GM21381 (cell line): ENCODE measurements at regions not wholly inside any gene's neighbourhood (a gene's known extent, or its start where the extent isn't known, plus 50 kb on each side); places are given as distances from the start of the nearest gene placed in this dataset.

Experiments
- ATAC-seq: cut with Tn5 transposase; IDR thresholded peaks from one replicate; pipeline ENCODE4 v1.9.1; 2021; ENCODE audit warnings: mild to moderate bottlenecking, moderate library complexity; ENCODE audit not compliant: unreplicated experiment

- no peak for ATAC-seq
These were observed 197.0 kb downstream of the DRD1 start for GRCh38 chr5:175246889-175247520.

DNA sequence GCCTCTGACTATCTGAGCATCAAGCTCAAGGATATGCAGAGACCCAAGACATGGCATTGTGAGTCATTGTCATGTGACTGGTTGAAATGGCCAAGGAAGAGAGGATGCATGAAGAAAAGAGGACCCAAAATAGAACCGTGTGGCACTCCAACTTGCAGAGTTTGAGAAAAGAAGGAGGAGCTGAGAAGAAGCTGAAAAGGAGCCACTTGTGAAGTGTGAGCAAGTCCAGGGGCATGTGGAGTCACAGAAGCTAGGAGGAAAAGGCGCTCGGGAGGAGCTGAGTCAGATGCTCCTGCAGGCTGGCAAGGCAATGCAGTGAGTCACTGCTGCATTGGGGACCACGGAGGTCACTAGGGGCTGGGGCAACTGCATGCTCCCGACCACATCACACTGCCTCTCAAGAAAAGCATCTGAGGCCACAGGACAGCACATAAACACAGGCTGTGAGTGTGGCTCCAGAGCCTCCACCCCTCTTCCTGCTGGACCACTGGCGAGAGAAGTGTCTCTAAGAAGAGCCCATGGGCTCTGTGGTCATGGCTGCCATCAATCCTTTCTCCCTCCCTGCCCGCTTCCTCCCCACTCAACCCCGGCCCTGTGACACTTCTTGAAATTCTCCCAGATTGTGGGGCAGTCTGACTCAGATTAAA lies 197.6 kb downstream of the DRD1 start:
- no peak for ATAC-seq

DNA sequence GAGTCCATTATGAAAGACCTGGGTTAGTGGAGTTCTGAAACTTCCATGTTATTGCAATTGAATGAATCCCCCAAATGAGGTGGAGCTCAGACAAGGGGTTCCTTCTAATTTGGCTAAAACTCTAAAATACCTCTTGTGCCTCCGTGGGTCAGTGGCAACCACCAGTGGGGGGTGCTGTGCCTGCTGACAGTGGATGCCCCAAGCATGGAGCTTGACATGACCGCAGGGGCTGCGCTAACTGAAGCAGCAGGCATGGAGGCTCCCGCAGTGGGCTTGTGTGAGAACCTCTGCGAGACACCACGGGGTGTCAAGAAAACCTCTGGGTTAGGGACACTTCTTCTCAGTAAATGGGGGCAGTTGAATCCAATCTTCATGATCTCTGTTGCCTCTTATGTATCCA lies 200.5 kb downstream of the DRD1 start:
- no peak for ATAC-seq

- no peak for ATAC-seq
These were observed 201.8 kb downstream of the DRD1 start for GRCh38 chr5:175242207-175242606.

DNA sequence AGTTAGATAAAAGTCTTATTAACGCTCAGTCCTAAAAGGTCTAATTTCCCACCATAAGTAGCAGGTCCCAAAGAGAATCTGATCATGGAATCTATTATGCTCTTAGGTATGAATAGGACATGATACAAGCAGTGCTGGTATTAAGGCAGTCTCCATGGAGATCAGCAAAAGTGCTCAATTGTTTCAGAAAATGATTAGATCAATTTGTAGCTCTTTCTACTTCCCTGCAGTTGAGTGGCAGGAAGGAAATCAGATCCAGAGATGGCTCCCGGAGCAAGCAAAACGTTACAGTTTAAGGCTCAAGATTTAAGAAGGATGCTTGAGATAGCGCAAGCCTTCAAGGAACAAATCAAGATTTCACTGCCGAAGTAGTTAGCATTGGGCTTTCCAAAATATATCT lies 205.7 kb downstream of the DRD1 start:
- no peak for ATAC-seq

DNA sequence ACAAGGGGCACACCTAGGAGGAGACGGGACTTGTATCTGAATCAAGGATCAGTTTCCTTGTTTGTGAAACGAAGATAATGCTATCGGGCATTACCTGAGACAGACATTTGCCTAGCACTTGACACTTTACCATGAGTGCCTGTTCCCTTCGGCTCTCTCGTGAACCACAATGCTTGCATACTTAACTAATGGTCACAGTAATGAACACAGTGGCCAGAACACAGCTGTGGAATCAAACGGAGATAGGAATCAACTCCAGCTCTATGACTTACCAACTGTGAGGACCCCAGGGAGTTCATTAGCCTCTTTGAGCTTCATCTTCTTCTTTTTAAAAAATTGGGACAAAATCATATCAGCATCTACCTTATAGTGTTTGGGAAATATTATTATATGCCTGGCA lies 207.8 kb downstream of the DRD1 start:
- ATAC-seq: no peak

GRCh38 chr5:175235251-175235960 lies 208.6 kb downstream of the DRD1 start:
- ATAC-seq: no peak

DNA sequence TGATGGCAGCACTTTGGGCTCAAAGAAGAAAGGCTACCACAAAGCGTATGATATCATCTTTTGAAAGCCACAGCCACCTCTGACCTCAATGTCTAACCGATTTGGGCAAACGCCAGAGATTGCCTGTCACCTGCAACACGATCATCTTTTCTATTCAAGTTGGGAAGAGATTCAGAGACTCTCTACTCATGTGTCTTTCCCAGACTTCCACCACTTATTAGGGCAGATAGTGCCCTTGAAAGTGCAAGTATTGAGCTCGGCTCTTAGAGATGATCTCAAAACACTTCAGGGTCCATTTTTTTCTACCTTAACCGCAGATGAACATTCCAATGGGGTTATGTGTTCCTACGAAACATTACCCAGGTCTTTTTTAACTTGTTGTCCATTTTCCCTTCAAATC lies 213.7 kb downstream of the DRD1 start:
- no peak for ATAC-seq

DNA sequence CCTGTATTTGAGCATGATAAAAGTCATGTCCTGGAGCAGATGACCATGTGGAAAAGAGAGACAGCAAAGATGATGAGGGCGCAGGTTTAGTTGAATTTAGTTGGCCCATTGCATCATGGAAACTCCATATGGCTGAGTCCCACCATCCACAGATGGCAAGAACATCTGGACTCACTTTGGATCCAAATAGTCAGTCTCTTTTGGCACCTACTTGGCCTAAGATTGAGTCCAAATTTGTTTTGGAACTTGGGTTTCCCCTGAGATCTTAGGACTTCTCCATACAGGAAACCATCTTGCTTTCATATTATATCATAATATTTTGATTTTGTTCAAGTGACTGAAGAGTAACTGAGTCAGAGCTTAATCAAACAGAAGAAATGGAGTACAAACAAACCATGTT lies 217.5 kb downstream of the DRD1 start:
- no peak for ATAC-seq

GRCh38 chr5:175223291-175223690 lies 220.7 kb downstream of the DRD1 start:
- ATAC-seq: no peak

GRCh38 chr5:175222621-175223020 lies 221.4 kb downstream of the DRD1 start:
- no peak for ATAC-seq

DNA sequence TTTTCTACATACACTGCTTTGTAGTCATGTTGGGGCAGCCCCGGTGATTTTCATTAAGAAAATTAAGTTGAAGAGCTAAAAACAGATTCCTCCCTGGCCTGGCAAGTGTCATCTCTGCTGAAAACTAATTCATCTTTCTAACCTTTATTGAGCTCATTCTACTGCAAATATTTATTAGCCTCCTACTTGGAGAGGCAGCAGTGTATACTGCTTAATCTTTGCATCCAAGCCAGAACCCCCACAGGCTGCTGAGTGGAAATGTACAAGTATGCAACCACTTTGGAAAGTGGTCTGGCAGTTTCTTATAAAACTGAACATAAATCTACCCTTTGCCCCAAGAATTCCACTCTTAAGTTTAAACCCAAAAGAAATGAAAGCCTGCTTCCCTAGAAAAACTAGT lies 223.4 kb downstream of the DRD1 start:
- no peak for ATAC-seq

DNA sequence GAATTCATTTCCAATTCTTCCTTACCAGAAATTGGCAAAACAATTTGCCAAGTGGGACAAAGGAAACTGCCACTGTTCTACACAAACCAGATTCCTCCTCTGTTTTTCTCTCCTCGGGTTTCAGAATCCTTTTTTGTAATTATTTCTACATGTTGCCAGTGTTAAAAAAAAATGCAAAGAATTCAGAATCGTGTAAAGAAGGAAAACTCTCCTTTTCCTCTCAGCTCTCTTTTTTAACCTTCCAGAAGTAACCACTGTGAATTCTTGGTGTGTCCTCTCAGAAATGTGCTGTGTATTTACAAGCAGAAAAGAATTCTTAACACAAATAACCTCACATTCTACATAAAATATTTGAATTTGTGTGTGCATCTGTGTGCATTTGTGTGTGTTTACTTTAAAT lies 224.6 kb downstream of the DRD1 start:
- ATAC-seq: no peak

DNA sequence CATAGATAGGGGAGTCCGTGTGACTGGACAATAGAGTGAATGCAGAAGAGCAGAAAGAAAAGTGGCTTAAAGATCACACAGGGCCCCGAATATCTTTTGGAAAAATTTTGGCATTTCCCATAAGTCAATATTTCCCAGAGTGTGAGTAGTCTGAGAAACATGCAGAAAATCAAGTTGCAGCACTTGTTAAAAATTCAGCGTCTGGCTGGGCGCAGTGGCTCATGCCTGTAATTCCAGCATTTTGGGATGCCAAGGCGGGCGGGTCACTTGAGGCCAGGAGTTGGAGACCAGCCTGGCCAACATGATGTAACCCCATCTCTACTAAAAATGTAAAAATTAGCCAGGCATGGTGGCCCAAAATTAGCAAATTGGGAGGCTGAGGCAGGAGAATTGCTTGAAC lies 227.0 kb downstream of the DRD1 start:
- ATAC-seq: no peak

GRCh38 chr5:175215906-175216305 lies 228.1 kb downstream of the DRD1 start:
- ATAC-seq: no peak

GRCh38 chr5:175214152-175214551 lies 229.8 kb downstream of the DRD1 start:
- no peak for ATAC-seq

DNA sequence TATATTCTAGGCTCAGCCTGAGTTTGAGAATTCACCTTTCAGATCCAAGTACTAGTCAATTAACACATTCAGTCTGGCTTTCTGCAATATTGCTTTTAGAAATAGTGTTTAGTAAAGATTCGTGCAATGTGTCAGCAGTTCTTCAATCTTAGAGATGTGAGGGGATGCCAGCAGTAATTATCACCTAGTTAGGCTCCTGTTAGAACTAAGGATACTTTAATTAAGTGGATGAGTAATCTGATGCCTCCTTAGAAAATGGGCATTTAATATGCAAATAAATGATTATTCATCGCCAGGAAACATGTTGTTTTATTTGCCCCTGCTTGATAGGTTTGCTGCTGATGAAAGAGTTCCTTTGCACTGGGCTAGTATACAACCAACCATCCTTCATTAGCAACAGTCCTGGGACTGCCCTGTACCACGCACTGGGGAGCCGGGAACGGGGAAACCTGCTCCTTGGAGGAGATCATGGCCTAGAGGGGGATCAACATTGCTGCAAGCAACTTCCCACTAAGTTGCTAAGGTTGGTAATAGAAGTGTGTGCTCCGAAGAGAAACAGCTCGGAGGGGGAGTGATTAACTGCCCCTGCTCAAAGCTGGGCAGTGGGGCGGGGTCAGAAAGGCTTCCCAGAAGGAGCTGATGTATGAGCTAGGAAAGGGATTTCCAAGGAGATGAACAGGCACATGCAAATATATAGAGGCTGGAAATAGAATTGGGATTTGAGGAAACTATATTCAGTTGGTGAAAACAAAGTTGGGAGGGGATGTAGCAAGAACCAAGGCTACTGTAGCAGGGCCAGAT lies 231.8 kb downstream of the DRD1 start:
- ATAC-seq: no peak

GRCh38 chr5:175207321-175208040 lies 236.5 kb downstream of the DRD1 start:
- ATAC-seq: no peak

DNA sequence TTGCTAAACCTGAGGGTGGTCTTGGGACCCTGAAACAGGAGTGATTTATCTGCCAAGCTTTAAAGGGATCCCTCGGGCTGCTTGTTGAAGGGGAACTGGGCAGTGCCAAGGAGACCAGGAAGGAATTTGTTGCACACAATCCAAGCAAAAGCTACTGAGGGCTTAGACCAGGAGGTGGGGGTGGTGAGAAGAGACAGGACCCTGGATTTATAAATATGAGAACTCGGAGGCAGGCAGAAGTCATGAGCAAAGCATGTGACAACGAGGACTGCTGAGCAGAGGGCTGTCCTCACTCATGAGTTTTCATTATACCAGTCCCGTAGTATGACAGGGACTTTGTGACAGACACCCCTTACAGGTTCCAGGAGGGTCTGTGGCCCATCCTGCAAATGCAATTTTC lies 237.3 kb downstream of the DRD1 start:
- ATAC-seq: no peak

DNA sequence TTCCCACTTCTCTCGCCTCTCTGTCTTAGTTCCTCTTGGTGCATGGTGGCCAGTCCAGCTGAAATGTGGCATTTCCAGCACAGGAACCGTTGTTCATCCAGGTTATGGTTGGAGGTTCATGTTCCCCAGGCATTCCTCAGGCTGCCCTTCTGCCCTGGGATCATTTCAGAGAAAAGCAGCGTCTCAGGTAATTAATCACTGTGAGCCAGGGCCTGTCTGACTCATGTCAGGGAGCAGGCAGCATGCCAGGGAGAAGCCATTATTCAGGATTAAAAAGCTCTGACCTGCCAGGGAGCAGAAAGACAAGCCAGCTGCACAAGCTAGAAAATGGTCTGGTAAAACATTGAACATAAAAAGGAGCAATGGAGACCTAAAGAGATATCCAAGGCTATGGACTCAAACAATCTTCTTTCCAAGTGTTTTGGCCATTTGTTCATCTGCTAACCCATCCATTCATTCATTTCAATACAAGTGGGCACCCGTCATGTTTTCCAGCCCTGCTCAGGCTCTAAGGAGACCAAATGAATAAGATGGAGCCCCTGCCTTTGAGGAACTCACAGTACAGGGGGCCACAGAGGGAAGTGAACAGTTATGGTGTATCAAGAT lies 241.4 kb downstream of the DRD1 start:
- no peak for ATAC-seq

DNA sequence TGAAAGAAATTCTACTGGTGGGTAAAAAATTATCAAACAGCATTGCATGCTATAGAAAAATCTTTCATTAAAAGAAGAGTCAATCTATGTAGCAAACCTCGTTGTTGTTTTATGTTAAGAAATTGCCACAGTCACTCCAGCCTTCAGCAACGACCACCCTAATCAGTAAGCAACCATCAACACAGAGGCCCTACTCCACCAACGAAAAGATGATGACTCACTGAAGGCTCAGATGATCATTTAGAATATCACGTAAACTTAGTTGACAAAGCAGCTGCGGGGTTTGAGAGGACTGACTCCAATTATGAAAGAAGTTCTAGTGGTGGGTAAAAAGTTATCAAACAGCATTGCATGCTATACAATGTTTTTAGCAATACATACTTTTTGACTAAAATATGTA lies 242.6 kb downstream of the DRD1 start:
- ATAC-seq: no peak
